Loucy (cell line): ENCODE measurements at regions not wholly inside any gene's neighbourhood (a gene's known extent, or its start where the extent isn't known, plus 50 kb on each side); places are given as distances from the start of the nearest gene placed in this dataset.

ENCODE experiments used
- H2AFZ ChIP-seq: fragments of 200-600 bp; sonication (generic); 2 replicates; pipeline ENCODE4 v1.6.0; 2016; ENCODE audit warnings: antibody characterized with exemption, mild to moderate bottlenecking, low read length, moderate library complexity
- H3F3A ChIP-seq: fragments of 200-600 bp; 2 replicates; pipeline ENCODE4 v1.6.0; 2016; ENCODE audit warnings: antibody characterized with exemption, low read depth, mild to moderate bottlenecking
- H3K27me3 ChIP-seq: fragments of 200-600 bp; sonication (generic); 2 replicates; pipeline ENCODE4 v1.6.1; 2014; ENCODE audit warnings: low read length, mild to moderate bottlenecking; ENCODE audit not compliant: insufficient read depth, poor library complexity, severe bottlenecking
- H3K36me3 ChIP-seq: fragments of 200-600 bp; sonication (generic); 2 replicates; pipeline ENCODE4 v1.6.1; 2016; ENCODE audit warnings: low read length; ENCODE audit not compliant: insufficient read depth
- H3K4me1 ChIP-seq: fragments of 200-600 bp; sonication (generic); 2 replicates; pipeline ENCODE4 v1.5.1; 2014; ENCODE audit warnings: low read length, mild to moderate bottlenecking; ENCODE audit not compliant: insufficient read depth, poor library complexity, severe bottlenecking
- H3K4me2 ChIP-seq: fragments of 200-600 bp; sonication (generic); 2 replicates; pipeline ENCODE4 v1.6.0; 2014; ENCODE audit warnings: antibody characterized with exemption, low read length, low read depth, mild to moderate bottlenecking; ENCODE audit not compliant: poor library complexity, severe bottlenecking
- H3K4me3 ChIP-seq: fragments of 200-600 bp; sonication (generic); 2 replicates; pipeline ENCODE4 v1.5.1; 2014; ENCODE audit warnings: low read length, mild to moderate bottlenecking, mixed read lengths; ENCODE audit not compliant: poor library complexity, severe bottlenecking
- H3K79me2 ChIP-seq: fragments of 200-600 bp; sonication (generic); 2 replicates; pipeline ENCODE4 v1.6.1; 2014; ENCODE audit warnings: low read length; ENCODE audit not compliant: insufficient read depth
- H3K9ac ChIP-seq: fragments of 200-600 bp; sonication (generic); 2 replicates; pipeline ENCODE4 v1.6.0; 2014; ENCODE audit warnings: mild to moderate bottlenecking, low read depth, low read length, moderate library complexity; ENCODE audit not compliant: poor library complexity, severe bottlenecking
- H3K9me2 ChIP-seq: fragments of 200-600 bp; sonication (generic); replicated peaks from 2 replicates; pipeline ENCODE4 v1.6.1; 2016; ENCODE audit warnings: low read depth, low read length, mixed read lengths
- H3K9me3 ChIP-seq: fragments of 200-600 bp; sonication (generic); 2 replicates; pipeline ENCODE4 v1.6.1; 2014; ENCODE audit warnings: mild to moderate bottlenecking, antibody characterized with exemption, low read length, low read depth; ENCODE audit not compliant: insufficient read depth
- H4K20me1 ChIP-seq: fragments of 200-600 bp; sonication (generic); 2 replicates; pipeline ENCODE4 v1.6.0; 2014; ENCODE audit warnings: antibody characterized with exemption, low read length, mild to moderate bottlenecking; ENCODE audit not compliant: insufficient read depth, poor library complexity, severe bottlenecking
- CTCF ChIP-seq: fragments of 200-600 bp; sonication (generic); conservative IDR thresholded peaks from 2 replicates; pipeline ENCODE4 v1.5.1; 2014; ENCODE audit warnings: mild to moderate bottlenecking, antibody characterized with exemption, low read length
- EZH2phosphoT487 ChIP-seq: fragments of 200-600 bp; IDR thresholded peaks from 2 replicates; pipeline ENCODE4 v1.6.1; 2018; ENCODE audit warnings: antibody characterized with exemption, mild to moderate bottlenecking, moderate library complexity, borderline replicate concordance

- Histone ChIP-seq H4K20me1 (no peaks in the 10 kb centered on the region), H3K9me3 (no peaks in the 10 kb centered on the region), H3K36me3 (no peaks in the 10 kb centered on the region), H3K4me3 (no peak overlapping the region), H2AFZ (no peak overlapping the region), H3K9ac (no peak overlapping the region), H3K27me3 (no peaks in the 10 kb centered on the region), H3F3A (no peaks in the 10 kb centered on the region), H3K4me2 (no peak overlapping the region), H3K9me2 (no peaks in the 10 kb centered on the region), H3K4me1 (no peaks in the 10 kb centered on the region), H3K79me2 (no peaks in the 10 kb centered on the region)
- TF ChIP-seq CTCF (no peak), EZH2phosphoT487 (no peak)
Measured at GRCh38 chrX:33385546-33385945, 174.2 kb upstream of the DMD start.

GRCh38 chrX:33379839-33380238 is 168.5 kb upstream of the DMD start:
- Histone ChIP-seq H3K36me3 (no peaks in the 10 kb centered on the region), H4K20me1 (no peaks in the 10 kb centered on the region), H3K9ac (no peak overlapping the region), H3F3A (no peaks in the 10 kb centered on the region), H3K4me1 (no peaks in the 10 kb centered on the region), H3K4me2 (no peak overlapping the region), H3K79me2 (no peaks in the 10 kb centered on the region), H3K9me2 (no peaks in the 10 kb centered on the region), H2AFZ (no peak overlapping the region), H3K9me3 (no peaks in the 10 kb centered on the region), H3K27me3 (no peaks in the 10 kb centered on the region), H3K4me3 (no peak overlapping the region)
- no peak for TF ChIP-seq CTCF
- no peak for TF ChIP-seq EZH2phosphoT487

GRCh38 chrX:33357606-33358005 is 146.3 kb upstream of the DMD start:
- no peaks in the 10 kb centered on the region for H3K79me2 ChIP-seq
- no peaks in the 10 kb centered on the region for H3K4me1 ChIP-seq
- no peaks in the 10 kb centered on the region for H3K9me2 ChIP-seq
- H4K20me1 ChIP-seq = no peaks in the 10 kb centered on the region
- H3K36me3 ChIP-seq = no peaks in the 10 kb centered on the region
- no peak overlapping the region for H3K9ac ChIP-seq
- TF ChIP-seq CTCF (no peak), EZH2phosphoT487 (no peak)
- no peaks in the 10 kb centered on the region for H3K9me3 ChIP-seq
- H3K4me3 ChIP-seq = no peak overlapping the region
- H3K4me2 ChIP-seq = no peak overlapping the region
- no peaks in the 10 kb centered on the region for H3K27me3 ChIP-seq
- no peak overlapping the region for H2AFZ ChIP-seq
- no peaks in the 10 kb centered on the region for H3F3A ChIP-seq
